NCI-H1930 (cell line): ENCODE measurements at regions not wholly inside any gene's neighbourhood (a gene's known extent, or its start where the extent isn't known, plus 50 kb on each side); places are given as distances from the start of the nearest gene placed in this dataset.

Source experiments
- DNase-seq, 2 experiments: peaks; one replicate each; lab custom pipeline; 2025; lab: John Stamatoyannopoulos, UW

DNA sequence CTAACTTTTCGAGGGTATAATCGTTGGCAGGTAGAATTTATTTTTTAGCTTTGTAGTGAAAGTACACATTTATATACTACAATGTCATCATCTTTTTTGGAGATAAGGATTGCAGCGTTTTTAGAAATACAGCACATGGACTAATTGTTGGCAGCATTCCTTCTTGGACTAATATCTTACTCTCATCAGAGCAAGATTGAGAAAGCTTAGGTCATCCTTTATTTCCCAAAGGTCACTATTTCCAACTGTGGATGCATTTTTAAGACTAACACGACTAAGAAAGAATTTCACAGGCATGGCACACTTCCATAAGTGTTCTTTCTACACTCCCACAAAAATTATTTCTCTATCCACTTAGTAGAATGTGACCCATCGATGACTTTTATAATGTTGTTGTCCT lies 732.3 kb downstream of the NCAM2 start:
- DNase-seq: no peak

DNA sequence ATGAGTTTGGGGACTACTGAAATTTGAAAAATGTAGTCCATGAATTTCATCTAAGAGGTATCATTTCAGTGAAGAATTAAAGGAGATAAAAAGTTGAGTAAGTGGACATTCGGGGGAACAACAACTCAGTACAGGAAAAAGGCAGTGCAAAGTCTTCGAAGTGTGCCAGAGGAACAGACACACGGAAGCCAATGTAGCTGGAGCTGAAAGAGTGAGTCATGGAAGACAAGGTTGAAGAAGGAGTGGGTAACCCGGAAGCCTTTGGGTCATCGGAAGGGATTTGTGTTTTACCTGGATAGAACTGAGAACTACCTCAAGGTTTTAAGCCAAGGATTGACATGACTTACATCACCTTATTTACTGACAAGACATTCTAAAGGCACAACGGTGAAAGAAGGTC lies 733.4 kb downstream of the NCAM2 start:
- no peak for DNase-seq

DNA sequence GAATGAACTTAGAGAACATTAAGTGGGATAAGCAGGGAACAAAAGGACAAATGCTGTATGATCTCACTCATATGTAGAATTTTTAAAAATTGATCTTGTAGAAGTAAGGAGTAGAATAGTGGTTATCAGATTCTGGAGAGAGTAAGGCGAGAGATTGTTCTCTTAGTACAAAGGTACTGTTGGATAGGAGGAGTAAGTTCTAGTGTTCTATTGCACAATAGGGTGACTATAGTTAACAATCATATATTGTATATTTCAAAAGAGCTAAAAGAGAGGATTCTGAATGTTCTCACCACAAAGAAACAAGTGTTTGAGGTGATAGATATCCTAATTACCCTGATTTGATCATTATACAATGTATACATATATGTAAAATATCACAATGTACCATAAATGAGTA lies 735.9 kb downstream of the NCAM2 start:
- DNase-seq: no peak

DNA sequence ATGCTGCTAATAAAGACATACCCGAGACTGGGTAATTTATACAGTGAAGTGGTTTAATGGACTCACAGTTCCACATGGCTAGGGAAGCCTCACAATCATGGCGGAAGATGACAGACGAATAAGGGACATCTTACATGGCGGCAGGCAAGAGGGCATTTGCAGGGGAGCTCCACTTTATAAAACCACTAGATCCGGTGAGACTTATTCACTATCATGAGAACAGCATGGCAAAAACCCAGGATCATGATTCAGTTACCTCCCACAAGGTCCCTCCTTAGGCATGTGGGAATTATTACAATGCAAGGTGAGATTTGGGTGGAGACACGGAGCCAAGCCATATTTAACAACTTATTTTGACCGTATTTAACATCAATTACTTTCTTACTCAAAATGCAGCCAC lies 739.0 kb downstream of the NCAM2 start:
- DNase-seq: no peak

DNA sequence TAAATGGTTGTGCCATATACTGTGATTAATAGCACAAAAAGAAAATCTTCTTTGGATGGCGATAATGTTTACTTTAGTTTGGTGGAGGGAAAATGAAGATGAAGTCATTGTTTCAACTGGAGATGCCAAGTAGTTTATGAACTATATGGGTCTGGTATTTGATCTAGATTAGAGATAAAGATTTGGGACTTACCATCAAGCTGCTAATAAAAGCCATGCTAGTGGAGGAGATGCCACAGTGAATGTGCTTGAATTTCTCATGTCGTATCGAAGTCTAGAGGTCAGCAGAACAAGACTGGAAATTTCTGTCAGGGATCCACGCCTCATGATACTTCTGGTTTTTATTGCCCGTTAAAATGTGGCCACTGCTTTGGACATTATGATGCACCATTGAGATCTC lies 742.0 kb downstream of the NCAM2 start:
- DNase-seq: no peak

DNA sequence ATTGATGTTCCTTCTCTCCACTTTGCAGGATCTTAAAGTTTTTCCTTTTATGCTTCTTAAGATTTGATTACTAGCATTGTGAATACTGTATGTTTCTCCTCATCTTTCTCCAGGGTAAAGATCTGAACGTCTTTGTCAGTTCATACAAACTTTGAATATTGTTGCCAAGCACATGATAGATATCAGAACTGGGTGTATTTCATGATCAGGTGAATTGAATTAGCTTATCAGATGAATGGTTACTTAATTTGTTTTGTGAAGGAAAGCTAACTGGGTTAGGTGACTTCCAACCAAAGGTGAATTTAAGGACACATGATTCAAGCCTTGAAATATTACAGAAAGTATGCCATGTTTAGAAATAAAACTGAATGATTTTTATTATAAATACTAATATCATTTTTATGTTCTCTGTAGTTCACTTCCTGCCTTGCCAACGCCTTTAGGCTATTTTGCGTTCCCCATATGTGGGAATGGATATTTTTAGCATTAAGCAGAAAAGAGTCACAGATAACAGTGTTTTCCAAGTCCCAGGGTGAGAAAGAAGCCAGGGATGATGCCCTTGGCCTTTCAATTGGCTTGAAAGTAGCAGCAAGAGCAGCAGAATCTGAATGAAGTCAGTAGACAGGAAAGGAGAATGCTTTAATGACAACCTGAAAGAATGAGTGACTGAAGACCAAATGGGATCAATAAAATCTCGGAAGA lies 752.1 kb downstream of the NCAM2 start:
- no peak for DNase-seq

DNA sequence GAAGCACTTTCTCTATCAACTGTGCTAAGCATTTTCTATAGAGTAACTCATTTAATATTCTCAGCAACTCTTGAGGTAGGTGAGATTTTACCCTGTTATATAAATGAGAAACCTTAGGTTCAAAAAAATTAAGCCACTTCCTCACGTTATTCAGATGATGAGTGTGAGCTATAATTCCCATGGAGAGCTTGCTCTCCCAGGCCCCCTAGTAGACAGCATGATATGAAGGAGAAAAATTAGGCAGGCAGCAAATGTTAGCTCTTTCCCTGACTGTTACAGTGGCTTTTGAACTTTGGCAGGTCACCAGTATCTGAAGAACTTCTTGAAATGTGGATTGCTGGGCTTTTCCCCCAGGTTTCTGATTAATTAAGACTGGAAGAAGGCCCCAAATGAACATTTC lies 753.1 kb downstream of the NCAM2 start:
- DNase-seq: no peak

DNA sequence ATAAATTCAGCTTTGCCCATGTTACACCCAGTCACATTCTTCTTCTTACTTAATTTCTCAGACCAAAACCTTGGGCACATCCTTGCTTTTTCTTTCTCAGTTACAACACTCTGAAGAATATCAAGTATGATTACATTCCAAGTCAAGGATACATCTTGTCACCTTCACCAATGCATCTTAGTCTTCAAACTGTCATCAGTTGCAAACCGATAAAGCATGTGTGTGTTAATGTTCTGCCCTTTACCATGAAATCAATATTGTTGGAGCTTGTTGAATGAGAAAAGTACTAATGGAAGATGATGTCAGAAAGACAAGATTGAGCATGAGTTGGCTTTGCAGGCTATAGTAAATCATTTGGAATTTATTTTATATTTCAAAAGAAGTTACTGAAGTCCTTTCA lies 764.6 kb downstream of the NCAM2 start:
- DNase-seq: no peak

DNA sequence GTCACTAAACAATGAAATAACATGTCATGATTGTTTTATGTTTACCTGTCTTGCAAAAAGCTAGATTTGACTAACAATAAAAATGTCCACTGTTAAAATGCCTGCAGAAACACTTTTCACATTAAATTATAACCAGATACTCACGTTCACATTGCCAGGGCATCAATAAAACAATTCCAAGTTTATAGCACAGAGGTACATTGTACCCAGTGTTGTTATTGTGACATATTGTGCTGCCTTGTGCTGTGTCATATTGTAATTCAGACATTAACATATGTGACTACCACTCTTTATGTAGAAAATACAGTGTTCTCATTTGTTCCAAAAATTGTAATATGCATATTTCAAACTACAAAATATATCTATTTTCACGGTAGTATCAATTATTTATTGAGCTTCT lies 766.1 kb downstream of the NCAM2 start:
- DNase-seq: no peak

DNA sequence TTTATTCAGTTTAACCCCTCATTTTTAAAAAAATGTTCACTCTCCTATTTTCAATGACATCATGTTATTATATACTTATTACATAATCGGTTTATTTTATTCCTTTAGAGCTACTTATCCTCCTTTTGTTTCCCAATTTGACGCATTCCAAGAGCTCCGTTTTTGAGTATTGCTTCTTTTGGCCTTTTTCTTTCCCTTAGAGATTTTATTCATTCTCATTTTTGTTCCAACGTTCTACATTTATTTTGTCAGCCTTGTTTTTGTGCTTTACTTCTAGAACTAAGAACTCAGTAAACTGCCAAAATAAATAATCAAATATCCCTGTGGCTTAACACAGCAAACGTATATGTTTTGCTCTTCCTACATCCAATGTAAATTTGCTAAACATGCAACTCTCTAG lies 769.1 kb downstream of the NCAM2 start:
- no peak for DNase-seq

DNA sequence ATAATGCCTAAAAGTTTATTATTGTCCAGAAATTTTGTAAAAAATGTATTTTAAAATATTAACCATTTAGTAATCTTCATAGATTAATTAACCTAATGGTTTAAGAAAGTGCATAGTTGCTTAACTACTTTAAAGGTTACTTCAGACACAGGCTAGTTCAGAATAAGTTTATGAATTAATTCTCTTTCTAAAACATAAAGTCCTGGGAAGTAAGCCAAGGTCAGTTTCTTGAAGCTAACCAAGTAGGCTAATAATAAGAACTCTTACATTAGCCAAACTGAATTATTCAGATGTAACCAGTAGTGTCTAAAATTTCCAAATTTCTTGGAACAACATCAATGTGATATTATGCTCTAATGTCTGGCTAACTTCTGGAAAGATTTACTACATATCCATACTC lies 790.4 kb downstream of the NCAM2 start:
- no peak for DNase-seq

DNA sequence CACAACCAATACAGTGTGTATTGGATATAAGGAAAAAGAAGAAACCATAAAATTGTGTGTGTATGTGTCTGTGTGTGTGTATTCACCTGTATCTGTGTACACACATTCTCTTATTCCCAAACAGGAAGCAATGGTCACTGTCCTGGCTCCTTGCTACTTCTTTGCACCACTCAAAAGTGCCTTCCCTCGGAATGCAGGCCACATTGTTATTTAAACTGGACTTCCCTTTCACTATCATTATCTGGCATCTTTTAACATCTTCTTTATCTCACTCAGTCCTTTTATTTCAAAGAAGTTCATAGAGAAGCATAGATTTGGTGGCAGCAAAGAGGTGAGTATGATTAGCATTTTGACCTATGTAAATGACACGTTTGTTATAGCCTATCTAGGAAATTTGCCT lies 803.7 kb downstream of the NCAM2 start:
- DNase-seq: no peak

DNA sequence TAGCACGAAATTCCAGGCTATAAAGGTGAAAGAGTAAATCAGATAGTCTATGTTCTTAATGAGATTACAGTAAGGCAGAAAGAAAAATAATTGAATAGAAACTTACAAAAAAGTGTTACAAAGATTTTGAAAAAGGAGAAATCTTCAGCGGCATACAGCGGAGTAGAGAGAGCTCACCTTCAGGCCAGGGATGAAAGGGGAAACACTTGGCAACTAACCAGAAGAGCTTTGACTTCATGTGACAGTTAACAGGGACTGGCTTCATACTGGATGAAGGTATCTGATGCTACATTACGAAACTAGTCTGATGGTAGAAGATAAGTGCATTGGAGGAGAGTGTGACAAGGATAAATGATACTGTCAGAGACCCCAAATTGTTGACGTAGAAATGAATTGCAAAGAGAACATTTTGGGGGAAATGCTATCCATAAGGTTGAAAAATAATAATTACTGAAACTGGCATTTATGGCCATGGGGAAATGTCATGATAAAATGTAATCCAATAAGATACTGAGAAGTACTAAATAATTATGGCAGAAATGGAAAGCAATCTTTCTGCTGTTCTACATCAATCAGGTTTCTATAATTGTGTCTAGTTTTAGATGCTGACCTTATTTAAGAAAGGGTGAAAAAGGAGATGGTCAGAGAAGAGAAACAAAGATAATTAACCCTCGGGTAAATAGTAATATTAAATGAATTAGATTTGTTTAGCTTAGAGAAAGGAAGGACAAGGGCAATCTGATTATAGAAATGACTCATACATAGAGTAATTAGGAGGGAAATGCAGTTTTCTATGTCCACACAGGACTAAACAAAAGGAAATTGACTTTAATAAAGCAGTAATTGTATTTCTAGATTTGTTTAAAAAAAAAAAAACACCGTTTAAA lies 808.7 kb downstream of the NCAM2 start:
- DNase-seq: no peak

DNA sequence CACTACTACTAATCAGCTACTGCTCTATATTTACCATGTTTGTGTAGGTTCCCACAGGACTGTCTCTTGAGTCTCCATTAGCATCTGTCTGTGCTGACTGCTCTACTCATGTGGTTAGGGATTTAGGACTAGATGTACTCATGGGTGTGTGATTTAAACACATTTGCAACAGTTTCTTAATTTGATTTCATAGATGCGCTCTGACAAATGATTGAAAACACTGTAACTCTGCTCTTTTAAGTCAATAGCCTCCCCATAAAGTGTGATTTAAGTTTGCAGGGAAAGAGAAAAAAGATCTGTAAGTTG lies 809.3 kb downstream of the NCAM2 start:
- DNase-seq: no peak

DNA sequence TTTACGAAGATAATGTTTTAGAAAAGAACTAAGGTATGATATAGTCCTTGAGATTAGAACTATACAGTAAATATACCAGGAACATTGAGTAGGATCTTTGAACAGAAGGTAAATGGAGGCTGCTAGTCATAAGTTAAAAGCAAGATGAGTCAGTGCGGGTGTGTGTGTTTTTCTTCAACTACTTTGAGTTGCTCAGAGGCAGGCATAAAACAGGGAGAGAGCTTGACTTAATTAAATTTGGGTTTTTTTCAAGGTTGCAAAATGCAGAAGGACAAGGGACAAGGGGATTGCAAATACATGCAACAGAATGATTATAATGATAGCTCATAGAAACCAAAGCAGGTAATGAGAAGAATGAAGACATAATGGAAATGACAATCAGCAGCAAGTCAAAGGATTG lies 815.1 kb downstream of the NCAM2 start:
- no peak for DNase-seq

DNA sequence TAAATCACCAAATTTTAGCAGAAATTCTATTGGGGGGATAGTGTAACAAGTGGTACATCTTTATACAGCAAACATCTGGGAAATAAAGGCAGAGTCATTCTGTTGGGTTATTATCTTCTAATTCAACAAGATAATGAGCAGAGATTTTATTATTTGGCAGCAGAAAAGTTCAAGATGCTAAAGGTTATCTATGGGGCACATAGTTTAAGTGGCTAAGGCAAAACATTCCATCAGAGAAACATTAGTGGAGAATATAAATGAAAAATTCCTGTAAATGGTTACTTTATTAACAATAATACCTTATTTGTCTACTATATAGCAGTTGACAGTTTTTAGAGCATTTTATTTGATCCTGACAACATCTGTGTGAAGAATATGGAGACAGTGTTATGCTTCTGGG lies 815.7 kb downstream of the NCAM2 start:
- no peak for DNase-seq

DNA sequence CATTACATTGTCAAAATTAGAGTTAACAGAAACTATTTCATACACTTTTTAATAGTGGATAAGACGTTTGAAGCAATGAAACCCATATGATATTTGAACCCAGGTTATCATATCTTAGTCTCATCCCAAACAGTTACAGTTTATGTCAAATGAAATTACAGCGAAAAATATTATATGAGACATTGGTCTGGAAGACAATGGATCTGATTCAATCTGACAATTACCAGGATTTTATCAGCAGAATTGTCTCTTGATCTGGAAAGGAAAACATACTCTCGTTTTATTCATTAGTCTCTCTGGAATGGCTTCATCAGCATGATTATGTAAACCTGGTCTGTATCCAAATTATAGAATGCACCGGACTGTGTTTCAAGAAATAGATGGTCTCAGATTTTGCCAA lies 818.6 kb downstream of the NCAM2 start:
- no peak for DNase-seq

DNA sequence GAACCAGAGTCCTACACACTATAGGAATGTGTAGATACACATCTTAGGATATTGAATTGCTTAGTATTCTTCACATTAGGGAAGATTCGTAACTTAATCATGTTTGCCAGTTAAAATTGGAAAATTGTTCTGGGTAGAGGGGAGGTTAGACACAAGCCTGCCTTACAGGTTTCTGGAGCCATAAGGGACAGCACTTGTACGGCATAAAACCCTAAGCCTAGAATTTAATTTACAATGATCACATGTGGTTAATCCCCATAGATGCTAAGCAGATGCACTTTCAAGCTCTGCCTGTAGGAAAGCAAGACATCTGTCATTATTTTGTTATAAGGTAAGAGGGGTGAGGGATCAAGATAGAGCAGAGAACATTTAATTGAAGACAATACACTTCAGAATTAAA lies 820.7 kb downstream of the NCAM2 start:
- no peak for DNase-seq

DNA sequence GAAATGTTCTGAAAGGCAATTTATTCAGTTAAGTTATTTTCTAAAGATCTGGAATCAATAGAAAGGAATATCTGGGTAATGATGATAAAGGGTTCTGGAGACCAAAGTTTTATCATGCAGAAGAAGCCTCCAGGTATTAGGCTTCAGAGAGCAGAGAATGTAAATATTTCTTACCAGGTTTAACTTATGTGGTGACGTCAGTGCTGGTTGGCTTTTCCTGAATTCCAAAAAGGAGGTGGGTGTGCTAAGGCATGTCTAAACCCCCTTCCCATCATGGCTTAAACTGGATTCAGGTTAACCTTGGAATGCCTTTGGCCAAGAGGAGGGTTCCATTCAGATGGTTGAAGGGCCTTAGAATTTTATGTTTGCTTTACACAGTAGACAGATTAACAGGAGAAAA lies 829.9 kb downstream of the NCAM2 start:
- DNase-seq: no peak

DNA sequence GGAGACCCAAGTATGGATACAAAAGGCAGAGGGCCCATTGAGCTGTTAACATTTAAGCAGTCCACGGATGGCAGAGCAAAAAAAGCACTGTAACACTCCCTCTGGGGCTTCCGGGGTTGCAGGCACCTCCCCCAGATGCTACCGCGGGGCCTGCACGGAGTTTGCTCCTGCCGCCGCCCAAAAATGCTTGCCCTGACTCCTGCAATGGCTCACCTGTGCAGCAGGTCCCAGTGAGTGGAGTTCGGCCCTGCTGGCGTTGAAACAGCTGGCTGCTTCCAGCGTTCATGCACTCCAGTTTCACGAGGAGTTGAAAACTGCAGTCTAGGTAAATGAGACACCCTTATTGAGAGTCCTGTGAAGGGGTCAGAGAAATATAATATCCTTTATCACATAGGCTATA lies 832.8 kb downstream of the NCAM2 start:
- no peak for DNase-seq

DNA sequence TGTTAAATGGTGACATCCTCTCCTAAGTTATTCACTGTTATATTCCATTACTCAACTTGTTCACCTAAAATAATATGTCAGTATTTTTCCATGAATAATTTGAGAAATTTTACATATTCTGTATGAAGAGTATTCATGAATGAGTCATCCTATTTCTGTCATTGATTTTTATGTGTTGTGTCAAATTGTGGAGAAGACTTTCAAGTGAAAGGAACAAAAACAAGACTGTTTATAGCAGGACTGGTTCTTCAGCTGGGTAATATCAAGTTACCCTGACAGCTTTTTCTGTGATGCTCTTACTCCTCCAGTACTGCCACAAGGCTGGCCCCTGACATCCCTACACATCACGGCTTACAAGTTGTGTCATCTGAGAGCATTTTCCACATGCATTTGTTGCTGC lies 847.7 kb downstream of the NCAM2 start:
- DNase-seq: no peak

DNA sequence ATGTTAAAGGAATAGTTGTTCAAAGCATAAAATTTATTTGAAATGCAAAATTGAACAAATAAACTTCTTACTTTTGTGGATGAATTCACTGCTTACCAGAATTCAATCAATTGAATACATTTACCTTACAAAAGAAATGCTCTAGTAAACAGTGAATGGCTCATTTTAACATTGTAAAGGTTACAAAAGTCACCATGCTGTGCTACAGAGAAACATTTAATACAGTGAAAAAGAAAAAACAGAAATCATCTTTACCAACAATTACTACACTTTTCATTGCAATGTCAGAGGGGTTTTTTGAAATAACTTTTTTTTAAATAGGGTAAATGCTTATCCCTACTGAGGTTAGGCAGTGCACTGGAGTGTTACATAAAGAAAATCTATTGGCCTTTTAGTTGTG lies 853.0 kb downstream of the NCAM2 start:
- DNase-seq: no peak

DNA sequence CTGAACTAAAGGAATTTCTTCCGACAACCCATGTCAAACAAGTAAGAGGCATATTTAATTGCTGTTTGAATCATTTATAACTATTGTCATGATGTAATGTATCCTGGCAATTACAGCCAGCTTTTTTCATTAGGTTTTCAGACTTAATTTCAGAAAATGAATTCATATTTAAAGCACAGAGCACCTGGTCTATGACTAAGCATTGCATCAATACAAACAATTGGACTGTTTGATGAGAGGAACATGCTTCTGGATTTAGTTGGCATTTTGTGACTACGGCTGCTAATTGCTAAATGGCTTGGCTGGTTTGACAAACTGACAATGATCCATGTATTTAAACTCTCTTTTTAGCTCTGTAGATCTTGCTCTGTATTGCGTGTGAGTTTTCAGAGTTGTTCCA lies 853.4 kb downstream of the NCAM2 start:
- DNase-seq: no peak
